Omental fat pad (tissue), 3 donors: ENCODE measurements at regions not wholly inside any gene's neighbourhood (a gene's known extent, or its start where the extent isn't known, plus 50 kb on each side); places are given as distances from the start of the nearest gene placed in this dataset.

Source experiments
- ATAC-seq: fragments of 150-250 bp; one replicate; pipeline ENCODE4 v1.9.1; 2016; ENCODE audit warnings: mild to moderate bottlenecking, moderate library complexity; ENCODE audit not compliant: low FRiP score
- DNase-seq: peaks from one replicate; pipeline ENCODE4 v3.0.0-alpha.2; 2019; ENCODE audit warnings: low spot score
- TF ChIP-seq, protein P1 (sequence below), 3 donors: fragments of 450-650 bp; IDR thresholded peaks; one replicate each; pipeline ENCODE4 v1.5.1; 2016 to 2017; ENCODE audit warnings: antibody characterized with exemption in 3 of 3, mild to moderate bottlenecking in 3 of 3, moderate library complexity in 2 of 3

DNA sequence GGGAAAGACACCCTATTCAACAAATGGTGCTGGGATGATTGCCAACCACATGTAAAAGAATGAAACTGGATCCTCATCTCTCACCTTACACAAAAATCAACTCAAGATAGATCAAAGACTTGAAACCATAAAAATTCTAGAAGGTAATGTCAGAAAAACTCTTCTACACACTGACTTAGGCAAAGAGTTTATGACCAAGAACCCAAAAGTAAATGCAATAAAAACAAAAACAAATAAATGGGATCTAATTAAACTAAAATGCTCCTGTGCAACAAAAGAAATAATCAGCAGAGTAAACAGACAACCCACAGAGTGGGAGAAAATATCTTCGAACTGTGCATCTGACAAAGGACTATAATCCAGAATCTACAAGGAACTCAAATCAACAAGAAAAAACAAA is 504.2 kb upstream of the MBL2 start:
- TF ChIP-seq, protein P1, sequence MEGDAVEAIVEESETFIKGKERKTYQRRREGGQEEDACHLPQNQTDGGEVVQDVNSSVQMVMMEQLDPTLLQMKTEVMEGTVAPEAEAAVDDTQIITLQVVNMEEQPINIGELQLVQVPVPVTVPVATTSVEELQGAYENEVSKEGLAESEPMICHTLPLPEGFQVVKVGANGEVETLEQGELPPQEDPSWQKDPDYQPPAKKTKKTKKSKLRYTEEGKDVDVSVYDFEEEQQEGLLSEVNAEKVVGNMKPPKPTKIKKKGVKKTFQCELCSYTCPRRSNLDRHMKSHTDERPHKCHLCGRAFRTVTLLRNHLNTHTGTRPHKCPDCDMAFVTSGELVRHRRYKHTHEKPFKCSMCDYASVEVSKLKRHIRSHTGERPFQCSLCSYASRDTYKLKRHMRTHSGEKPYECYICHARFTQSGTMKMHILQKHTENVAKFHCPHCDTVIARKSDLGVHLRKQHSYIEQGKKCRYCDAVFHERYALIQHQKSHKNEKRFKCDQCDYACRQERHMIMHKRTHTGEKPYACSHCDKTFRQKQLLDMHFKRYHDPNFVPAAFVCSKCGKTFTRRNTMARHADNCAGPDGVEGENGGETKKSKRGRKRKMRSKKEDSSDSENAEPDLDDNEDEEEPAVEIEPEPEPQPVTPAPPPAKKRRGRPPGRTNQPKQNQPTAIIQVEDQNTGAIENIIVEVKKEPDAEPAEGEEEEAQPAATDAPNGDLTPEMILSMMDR (IDR thresholded peaks at IDR 0.05): no peak
- ATAC-seq (no peak), DNase-seq (no peak)

- ATAC-seq (no peak), DNase-seq (no peak)
- TF ChIP-seq, protein P1 (IDR thresholded peaks at IDR 0.05): no peak
Observed at GRCh38 chr10:53269482-53269881, 496.9 kb upstream of the MBL2 start.

GRCh38 chr10:53260213-53260612 is 487.6 kb upstream of the MBL2 start:
- no peak for ATAC-seq

DNA sequence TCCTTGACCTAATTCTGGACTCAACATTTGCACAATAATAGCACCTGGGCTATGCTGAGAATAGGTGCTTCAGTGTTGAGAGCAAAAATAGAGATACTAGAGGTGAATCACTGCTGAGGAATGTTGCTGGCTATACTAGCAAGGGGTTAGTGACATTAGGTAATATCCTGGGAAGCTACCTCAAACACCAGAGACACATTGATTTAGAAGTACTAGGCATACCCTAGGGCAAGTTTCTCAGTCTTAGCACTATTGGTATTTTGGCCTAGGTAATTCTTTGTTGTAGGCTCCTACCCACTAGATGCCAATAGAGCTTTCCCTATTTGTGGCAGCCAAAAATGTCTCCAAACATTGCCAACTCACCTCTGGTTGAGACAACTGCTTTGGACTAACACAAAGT is 484.0 kb upstream of the MBL2 start:
- TF ChIP-seq, protein P1 (IDR thresholded peaks at IDR 0.05): no peak
- DNase-seq (no peak), ATAC-seq (no peak)

More at GRCh38 chr10:53260213-53260612, 487.6 kb upstream of the MBL2 start:
- TF ChIP-seq, protein P1 (IDR thresholded peaks at IDR 0.05): no peak
- no peak for DNase-seq

DNA sequence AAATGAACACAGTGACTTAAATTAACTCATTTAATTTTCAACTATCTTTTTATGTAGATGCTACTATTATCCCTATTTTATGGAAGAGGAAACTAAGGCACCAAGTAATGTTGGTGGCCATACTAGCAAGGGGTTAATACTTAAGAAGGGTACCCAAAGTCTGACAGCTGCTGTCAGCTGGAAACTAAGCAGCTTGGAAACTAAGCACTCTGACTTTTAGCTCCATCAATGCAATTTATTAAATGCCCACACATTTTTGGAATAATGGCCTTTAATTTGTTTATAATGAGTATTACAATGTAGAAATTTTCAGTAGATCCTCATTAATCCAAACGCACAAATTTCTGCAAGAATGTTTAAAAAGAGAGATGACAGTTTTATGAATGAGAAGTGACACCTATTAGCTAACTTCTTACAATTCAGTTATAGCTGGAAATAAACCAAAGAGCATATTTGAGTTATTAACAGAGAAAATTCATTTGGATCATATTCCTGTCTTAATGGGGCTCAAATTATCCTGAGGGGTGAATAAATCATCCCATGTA is 483.1 kb upstream of the MBL2 start:
- ATAC-seq (no peak), DNase-seq (no peak)
- TF ChIP-seq, protein P1 (IDR thresholded peaks at IDR 0.05): no peak

DNA sequence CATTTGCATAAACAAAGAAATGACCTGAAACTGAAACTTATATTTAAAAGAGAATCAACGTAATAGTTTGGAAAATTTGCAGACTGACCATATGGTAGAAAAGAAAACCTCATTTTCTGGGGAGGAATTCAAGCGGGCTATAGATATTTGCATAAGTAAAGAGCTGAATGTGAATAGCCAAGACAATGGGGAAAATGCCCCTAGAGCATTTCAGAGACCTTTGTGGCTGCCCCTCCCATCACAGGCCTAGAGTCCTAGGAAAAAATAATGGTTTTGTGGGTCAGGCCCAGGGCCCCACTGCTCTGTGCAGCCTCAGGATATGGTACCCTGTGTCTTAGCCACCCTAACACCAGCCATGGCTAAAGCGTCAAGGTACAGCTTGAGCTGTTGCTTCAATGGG is 480.6 kb upstream of the MBL2 start:
- no peak for DNase-seq
- ATAC-seq: no peak
- TF ChIP-seq, protein P1 (IDR thresholded peaks at IDR 0.05): no peak

DNA sequence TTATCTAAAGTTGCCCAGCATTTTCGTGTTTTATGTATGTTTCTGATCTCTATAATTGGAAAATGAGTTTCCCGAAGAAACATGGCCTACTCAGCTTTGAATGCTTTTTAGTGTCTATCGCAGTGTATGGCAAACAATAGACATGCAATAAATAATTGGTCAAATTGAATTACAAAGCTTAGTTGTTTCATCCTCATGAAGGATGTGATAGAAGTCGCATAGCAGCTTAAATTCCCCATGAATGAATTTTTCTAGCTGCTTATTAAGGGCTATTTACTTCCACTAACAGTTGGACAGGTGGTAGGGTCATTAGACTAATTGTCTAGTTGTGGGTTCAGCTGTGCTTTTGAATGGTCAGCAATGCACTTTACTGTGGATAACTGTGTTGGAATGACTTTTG is 467.3 kb upstream of the MBL2 start:
- ATAC-seq: no peak
- TF ChIP-seq, protein P1 (IDR thresholded peaks at IDR 0.05): no peak

More for the DNA sequence above, 467.3 kb upstream of the MBL2 start:
- no peak for DNase-seq
